Esophagus muscularis mucosa (tissue), 4 donors: ENCODE measurements at regions not wholly inside any gene's neighbourhood (a gene's known extent, or its start where the extent isn't known, plus 50 kb on each side); places are given as distances from the start of the nearest gene placed in this dataset.

Source experiments
- EP300 ChIP-seq: sonication (generic); formaldehyde crosslinking; IDR thresholded peaks from one replicate; pipeline ENCODE4 v1.6.1; 2017; ENCODE audit warnings: antibody characterized with exemption
- POLR2A ChIP-seq: fragments of 450-650 bp; IDR thresholded peaks from one replicate; pipeline ENCODE4 v1.6.1; 2017; ENCODE audit warnings: antibody characterized with exemption, moderate library complexity, mild to moderate bottlenecking, low read depth
- POLR2AphosphoS5 ChIP-seq, 2 donors: sonication (generic); formaldehyde crosslinking; IDR thresholded peaks; one replicate each; pipeline ENCODE4 v1.6.1; 2017; ENCODE audit warnings: antibody characterized with exemption in 2 of 2
- TF ChIP-seq, protein P1 (sequence below), 3 experiments: fragments of 200-600 bp in 2 of 3; fragments of 450-650 bp in 1 of 3; sonication (generic) in 2 of 3; IDR thresholded peaks; one replicate each; pipeline ENCODE4 v1.5.1; 2017 to 2019; ENCODE audit warnings: antibody characterized with exemption in 3 of 3, mild to moderate bottlenecking in 2 of 3, moderate library complexity in 1 of 3

DNA sequence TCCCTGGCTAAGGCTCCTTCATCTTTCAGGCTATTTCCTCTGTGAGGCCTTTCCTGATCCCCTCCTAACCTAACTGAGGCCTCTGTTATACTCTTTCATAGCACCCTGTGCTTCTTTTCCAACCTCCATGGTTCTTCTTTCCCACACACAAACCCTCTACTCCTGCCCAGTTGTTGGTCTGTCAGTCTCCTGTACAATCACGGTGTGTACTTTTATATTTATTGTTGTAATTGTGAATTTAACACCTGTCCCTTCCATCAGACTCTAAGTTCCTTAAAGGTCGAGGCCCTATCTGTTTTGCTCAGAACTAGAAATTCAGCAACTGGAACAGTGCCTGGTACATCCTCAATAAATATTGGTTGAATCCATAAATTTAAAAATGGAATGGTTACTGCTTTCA, 100.2 kb upstream of the KCNE2 start:
- TF ChIP-seq, protein P1, sequence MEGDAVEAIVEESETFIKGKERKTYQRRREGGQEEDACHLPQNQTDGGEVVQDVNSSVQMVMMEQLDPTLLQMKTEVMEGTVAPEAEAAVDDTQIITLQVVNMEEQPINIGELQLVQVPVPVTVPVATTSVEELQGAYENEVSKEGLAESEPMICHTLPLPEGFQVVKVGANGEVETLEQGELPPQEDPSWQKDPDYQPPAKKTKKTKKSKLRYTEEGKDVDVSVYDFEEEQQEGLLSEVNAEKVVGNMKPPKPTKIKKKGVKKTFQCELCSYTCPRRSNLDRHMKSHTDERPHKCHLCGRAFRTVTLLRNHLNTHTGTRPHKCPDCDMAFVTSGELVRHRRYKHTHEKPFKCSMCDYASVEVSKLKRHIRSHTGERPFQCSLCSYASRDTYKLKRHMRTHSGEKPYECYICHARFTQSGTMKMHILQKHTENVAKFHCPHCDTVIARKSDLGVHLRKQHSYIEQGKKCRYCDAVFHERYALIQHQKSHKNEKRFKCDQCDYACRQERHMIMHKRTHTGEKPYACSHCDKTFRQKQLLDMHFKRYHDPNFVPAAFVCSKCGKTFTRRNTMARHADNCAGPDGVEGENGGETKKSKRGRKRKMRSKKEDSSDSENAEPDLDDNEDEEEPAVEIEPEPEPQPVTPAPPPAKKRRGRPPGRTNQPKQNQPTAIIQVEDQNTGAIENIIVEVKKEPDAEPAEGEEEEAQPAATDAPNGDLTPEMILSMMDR (IDR thresholded peaks at IDR 0.05), result no peak
- TF ChIP-seq POLR2A, result no peak
- TF ChIP-seq POLR2AphosphoS5 (IDR thresholded peaks at IDR 0.05), result no peak
- TF ChIP-seq EP300, result no peak
